RWPE1 (cell line): ENCODE measurements at regions not wholly inside any gene's neighbourhood (a gene's known extent, or its start where the extent isn't known, plus 50 kb on each side); places are given as distances from the start of the nearest gene placed in this dataset.
"Not testable (repeated sequence)": the region's sequence is repeated elsewhere in the genome, so short reads cannot be mapped to it uniquely, and the experiment has no call there.

Experiments used
- CTCF ChIA-PET: fragments of 350-600 bp; sonication (Branson Sonifier 250); formaldehyde crosslinking; extraction: SDS; loops from one replicate; lab custom pipeline; 2021; lab: Yijun Ruan, JAX
- POLR2A ChIA-PET: fragments of 400-600 bp; formaldehyde crosslinking; extraction: SDS; loops from one replicate; lab custom pipeline; 2020; ENCODE audit warnings: antibody characterized with exemption; ENCODE audit not compliant: low non-redundant PET; lab: Yijun Ruan, JAX
- DNase-seq: peaks from one replicate; pipeline ENCODE4 v3.0.0; 2012; ENCODE audit warnings: low spot score
- H3K27ac ChIP-seq: fragments of 450-650 bp; 2 replicates; pipeline ENCODE4 v1.5.1; 2017
- TF ChIP-seq, protein P1 (sequence below): fragments of 450-650 bp; conservative IDR thresholded peaks from 2 replicates; pipeline ENCODE4 v1.5.1; 2017; ENCODE audit warnings: low read depth, mild to moderate bottlenecking

DNA sequence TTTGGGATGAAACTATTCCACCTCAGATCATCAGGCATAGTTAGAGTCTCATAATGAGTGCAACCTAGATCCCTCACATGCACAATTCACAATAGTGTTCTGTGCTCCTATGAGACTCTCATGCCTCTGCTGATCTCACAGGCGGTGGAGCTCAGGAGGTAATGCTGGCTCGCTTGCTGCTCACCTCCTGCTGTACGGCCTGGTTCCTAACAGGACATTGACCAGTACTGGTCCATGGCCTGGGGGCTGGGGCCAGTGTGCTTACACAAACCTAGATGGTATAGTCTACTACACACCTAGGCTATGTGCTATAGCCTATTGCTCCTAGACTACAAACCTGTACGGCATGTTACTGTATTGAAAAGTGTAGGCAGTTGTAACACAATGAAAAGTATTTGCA lies 448.4 kb downstream of the RPS6KC1 start:
- TF ChIP-seq, protein P1, sequence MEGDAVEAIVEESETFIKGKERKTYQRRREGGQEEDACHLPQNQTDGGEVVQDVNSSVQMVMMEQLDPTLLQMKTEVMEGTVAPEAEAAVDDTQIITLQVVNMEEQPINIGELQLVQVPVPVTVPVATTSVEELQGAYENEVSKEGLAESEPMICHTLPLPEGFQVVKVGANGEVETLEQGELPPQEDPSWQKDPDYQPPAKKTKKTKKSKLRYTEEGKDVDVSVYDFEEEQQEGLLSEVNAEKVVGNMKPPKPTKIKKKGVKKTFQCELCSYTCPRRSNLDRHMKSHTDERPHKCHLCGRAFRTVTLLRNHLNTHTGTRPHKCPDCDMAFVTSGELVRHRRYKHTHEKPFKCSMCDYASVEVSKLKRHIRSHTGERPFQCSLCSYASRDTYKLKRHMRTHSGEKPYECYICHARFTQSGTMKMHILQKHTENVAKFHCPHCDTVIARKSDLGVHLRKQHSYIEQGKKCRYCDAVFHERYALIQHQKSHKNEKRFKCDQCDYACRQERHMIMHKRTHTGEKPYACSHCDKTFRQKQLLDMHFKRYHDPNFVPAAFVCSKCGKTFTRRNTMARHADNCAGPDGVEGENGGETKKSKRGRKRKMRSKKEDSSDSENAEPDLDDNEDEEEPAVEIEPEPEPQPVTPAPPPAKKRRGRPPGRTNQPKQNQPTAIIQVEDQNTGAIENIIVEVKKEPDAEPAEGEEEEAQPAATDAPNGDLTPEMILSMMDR: no peak
- no peak for DNase-seq
- H3K27ac ChIP-seq: no peak overlapping the region
- POLR2A ChIA-PET: no interaction called here
- CTCF ChIA-PET: interaction anchor here (0.6 kb wide), 1 partner anchor 65 kb away, joined by 3 read pairs; no protein-coding TSS in a partner anchor

DNA sequence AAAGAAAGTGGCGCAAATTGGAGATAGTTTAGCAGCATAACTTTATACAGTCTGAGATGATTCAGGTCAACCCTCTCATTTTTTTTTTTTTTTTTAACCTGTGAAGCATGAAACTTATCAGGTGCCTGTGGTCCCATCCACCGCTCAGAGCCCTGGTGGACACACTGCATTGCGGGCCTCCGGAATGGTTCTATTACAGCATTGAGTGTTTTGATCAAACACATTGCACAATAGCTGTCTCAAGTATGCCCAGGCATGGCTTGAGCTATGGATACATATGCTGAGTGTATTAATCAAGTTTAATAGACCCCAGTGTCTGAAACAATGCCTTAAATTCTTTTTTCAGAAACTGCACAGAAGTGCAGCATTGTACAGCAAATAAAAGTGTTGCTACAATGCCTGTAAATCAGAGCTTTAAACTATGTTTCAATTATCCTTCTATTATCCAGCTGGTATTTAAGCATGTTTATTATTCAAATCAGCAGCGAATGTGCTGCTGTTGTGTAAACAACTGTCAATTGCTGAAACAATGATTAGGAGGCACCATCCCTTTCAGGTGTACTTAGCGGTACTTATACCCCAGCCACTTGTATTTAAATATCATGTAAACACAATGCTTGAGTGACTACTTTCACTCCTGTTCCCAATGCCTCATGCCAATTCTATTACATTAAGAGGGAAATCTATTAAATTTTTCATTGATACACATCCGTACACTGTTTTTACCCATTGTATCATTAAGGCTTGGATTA lies 456.6 kb downstream of the RPS6KC1 start:
- TF ChIP-seq, protein P1: no peak
- no peak overlapping the region for H3K27ac ChIP-seq
- no peak for DNase-seq
- CTCF ChIA-PET: interaction anchor here (0.5 kb wide), 1 partner anchor 634 kb away, joined by 3 read pairs; no protein-coding TSS in a partner anchor
- POLR2A ChIA-PET: no interaction called here

DNA sequence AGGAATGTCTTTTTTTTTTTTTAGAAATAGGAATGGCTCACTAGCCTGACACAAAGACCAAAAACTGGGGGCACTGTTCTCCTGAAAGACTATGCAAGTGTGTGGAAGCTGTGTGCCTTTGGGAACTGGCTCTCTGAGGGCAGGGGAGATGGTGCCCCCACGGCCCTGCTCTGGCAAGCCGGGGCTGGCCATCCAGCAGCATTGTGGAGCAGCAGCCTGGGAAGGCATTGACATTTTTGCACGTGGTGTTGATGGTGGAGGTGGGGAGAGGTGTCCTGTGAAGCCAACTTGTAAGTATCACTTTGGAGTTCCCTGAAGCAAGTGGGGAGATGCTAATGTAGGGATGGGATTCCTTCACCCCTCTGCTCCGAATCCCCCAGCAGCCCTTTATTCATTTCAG lies 460.1 kb downstream of the RPS6KC1 start:
- H3K27ac ChIP-seq: no peak overlapping the region
- POLR2A ChIA-PET: no interaction called here
- CTCF ChIA-PET: no interaction called here
- DNase-seq: no peak
- TF ChIP-seq, protein P1: no peak

DNA sequence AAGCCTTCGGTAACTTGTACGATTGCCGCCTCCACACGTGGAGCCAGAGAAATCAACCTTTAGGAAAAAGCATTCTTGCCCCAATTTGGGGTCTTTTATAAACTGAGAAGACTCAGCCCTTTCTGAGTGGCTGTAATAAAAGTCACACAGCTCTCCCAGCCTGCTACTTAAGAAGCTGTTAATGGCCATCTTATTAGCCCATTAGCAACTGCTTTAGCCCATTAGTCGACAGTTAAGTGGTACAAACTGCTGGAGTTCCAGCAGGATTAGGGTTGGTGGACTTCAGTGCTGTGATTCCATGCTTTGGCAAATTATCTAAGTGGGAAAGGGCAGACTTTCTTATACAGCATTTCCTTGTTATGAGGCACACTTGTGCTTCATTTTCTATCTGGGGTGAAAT lies 461.3 kb downstream of the RPS6KC1 start:
- no peak for DNase-seq
- H3K27ac ChIP-seq: no peak overlapping the region
- ChIA-PET POLR2A (no interaction called here), CTCF (interaction anchor here (0.6 to 0.8 kb wide), 2 partner anchors 10 to 237 kb away, joined by 3 to 4 read pairs; no protein-coding TSS in a partner anchor)
- TF ChIP-seq, protein P1: no peak

DNA sequence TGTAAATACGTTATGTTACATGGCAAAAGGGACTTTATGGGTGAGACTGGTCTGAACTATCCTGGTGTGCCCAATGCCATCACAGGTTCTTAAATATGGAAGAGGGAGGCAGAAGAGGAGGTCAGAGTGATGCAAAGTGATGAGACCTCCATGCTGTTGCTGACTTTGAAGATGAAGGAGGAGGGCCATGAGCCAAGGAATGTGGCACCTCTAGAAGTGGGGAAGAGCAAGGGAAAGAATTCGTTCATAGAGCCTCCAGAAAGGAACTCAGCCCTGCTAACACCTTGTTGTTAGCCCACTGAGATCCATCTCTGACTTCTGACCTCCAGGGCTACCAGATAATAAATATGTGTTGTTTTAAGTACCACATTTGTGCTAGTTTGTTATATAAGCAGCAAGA lies 462.0 kb downstream of the RPS6KC1 start:
- ChIA-PET POLR2A (no interaction called here), CTCF (no interaction called here)
- DNase-seq: no peak
- TF ChIP-seq, protein P1: no peak
- no peak overlapping the region for H3K27ac ChIP-seq

DNA sequence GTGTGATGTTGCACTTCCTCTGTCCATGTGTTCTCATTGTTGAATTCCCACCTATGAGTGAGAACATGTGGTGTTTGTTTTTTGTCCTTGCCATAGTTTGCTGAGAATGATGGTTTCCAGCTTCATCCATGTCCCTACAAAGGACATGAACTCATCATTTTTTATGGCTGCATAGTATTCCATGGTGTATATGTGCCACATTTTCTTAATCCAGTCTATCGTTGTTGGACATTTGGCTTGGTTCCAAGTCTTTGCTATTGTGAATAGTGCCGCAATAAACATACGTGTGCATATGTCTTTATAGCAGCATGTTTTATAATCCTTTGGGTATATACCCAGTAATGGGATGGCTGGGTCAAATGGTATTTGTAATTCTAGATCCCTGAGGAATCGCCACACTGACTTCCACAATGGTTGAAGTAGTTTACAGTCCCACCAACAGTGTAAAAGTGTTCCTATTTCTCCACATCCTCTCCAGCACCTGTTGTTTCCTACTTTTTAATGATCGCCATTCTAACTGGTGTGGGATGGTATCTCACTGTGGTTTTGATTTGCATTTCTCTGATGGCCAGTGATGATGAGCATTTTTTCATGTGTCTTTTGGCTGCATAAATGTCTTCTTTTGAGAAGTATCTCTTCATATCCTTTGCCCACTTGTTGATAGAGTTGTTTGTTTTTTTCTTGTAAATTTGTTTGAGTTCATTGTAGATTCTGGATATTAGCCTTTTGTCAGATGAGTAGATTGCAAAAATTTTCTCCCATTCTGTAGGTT lies 463.6 kb downstream of the RPS6KC1 start:
- H3K27ac ChIP-seq, CTCF ChIA-PET, DNase-seq, POLR2A ChIA-PET: not testable (repeated sequence)

DNA sequence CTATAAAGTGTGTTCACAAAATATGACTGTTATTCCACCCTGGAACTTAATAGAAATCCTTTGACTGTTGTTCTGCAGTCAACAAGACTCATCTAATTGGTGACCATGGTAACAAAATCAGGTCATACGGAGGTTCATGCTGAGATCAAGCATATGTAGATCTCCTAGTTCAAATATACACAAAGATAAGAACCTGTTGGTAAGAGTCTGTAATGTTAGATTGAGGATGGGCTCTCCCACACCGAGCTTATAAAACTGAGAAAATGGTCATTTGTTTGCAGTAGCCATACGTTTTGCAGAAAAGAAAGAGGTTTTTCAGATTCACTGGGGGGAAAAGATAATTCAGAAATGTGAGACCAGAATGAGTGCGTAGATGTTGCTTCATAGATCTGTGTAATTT lies 468.1 kb downstream of the RPS6KC1 start:
- no peak for DNase-seq
- no peak overlapping the region for H3K27ac ChIP-seq
- ChIA-PET POLR2A (interaction anchor here (0.5 kb wide), 1 partner anchor 81 kb away, joined by 5 read pairs; no protein-coding TSS in a partner anchor), CTCF (no interaction called here)
- TF ChIP-seq, protein P1: no peak
